CD14-positive monocyte (primary cell): ENCODE measurements at regions not wholly inside any gene's neighbourhood (a gene's known extent, or its start where the extent isn't known, plus 50 kb on each side); places are given as distances from the start of the nearest gene placed in this dataset.

Source experiments
- DNase-seq, 3 donors: peaks; one replicate each; pipeline ENCODE4 v3.0.0-alpha.2; 2011 to 2022
- H2AFZ ChIP-seq: 2 replicates; pipeline ENCODE4 v1.6.0; 2012; ENCODE audit warnings: mild to moderate bottlenecking, low read depth, low read length, inconsistent platforms; ENCODE audit not compliant: insufficient read depth, poor library complexity, severe bottlenecking
- H3K27ac ChIP-seq, 2 donors: 1 replicate in 1 of 2; 2 replicates in 1 of 2; pipeline ENCODE4 v1.5.1; 2012 to 2013; ENCODE audit warnings: low read length in 2 of 2, control low read depth in 1 of 2, inconsistent platforms in 1 of 2, low read depth in 1 of 2, mild to moderate bottlenecking in 1 of 2
- H3K27me3 ChIP-seq, 2 donors: one replicate each; pipeline versions ENCODE4 v1.6.0 to v1.6.1; 2011 to 2013; ENCODE audit warnings: low read length in 2 of 2; ENCODE audit not compliant: control insufficient read depth in 2 of 2, insufficient read depth in 2 of 2
- H3K36me3 ChIP-seq, 2 donors: replicated peaks in 1 of 2; 1 replicate in 1 of 2; 2 replicates in 1 of 2; pipeline versions ENCODE4 v1.5.1 to v1.6.1; 2012 to 2013; ENCODE audit warnings: low read length in 2 of 2, control low read depth in 1 of 2, inconsistent platforms in 1 of 2, mild to moderate bottlenecking in 1 of 2; ENCODE audit not compliant: insufficient read depth in 2 of 2, control insufficient read depth in 1 of 2
- H3K4me1 ChIP-seq, 2 donors: 1 replicate in 1 of 2; 2 replicates in 1 of 2; pipeline versions ENCODE4 v1.5.1 to v1.6.1; 2012 to 2013; ENCODE audit warnings: low read length in 2 of 2, control low read depth in 1 of 2, inconsistent platforms in 1 of 2, mild to moderate bottlenecking in 1 of 2, moderate library complexity in 1 of 2; ENCODE audit not compliant: insufficient read depth in 2 of 2, control insufficient read depth in 1 of 2
- H3K4me2 ChIP-seq: replicated peaks from 2 replicates; pipeline ENCODE3; 2012; ENCODE audit warnings: low read length, moderate library complexity, mild to moderate bottlenecking; ENCODE audit not compliant: poor library complexity, severe bottlenecking; ENCODE audit errors: extremely low read depth
- H3K4me3 ChIP-seq, 3 experiments: fragments of 200-600 bp in 1 of 3; sonication (generic) in 1 of 3; replicated peaks in 1 of 3; 1 replicate in 2 of 3; 2 replicates in 1 of 3; pipeline ENCODE4 v1.5.1; 2011 to 2013; ENCODE audit warnings: low read length in 3 of 3, mild to moderate bottlenecking in 3 of 3, control low read depth in 2 of 3, low read depth in 2 of 3, inconsistent platforms in 1 of 3, moderate library complexity in 1 of 3
- H3K79me2 ChIP-seq: 2 replicates; pipeline ENCODE4 v1.6.0; 2012; ENCODE audit warnings: mild to moderate bottlenecking, control low read depth, inconsistent platforms, low read length, moderate library complexity; ENCODE audit not compliant: insufficient read depth
- H3K9ac ChIP-seq: 2 replicates; pipeline ENCODE4 v1.6.0; 2017; ENCODE audit warnings: low read length, mild to moderate bottlenecking; ENCODE audit not compliant: insufficient read depth, poor library complexity, severe bottlenecking
- H3K9me3 ChIP-seq, 2 donors: replicated peaks in 1 of 2; 1 replicate in 1 of 2; 2 replicates in 1 of 2; pipeline versions ENCODE4 v1.5.1 to v1.6.1; 2012 to 2013; ENCODE audit warnings: low read length in 2 of 2, control low read depth in 1 of 2; ENCODE audit not compliant: control insufficient read depth in 1 of 2, insufficient read depth in 1 of 2
- H4K20me1 ChIP-seq: 2 replicates; pipeline ENCODE4 v1.6.0; 2012; ENCODE audit warnings: mild to moderate bottlenecking, low read length, control low read depth, moderate library complexity; ENCODE audit not compliant: insufficient read depth
- H3K27ac Mint-ChIP-seq, 7 donors: one replicate each; pipeline ENCODE4 v1.8.0; 2020; ENCODE audit warnings: mild to moderate bottlenecking in 7 of 7, mixed read lengths in 7 of 7, moderate library complexity in 6 of 7, inconsistent platforms in 2 of 7
- H3K27me3 Mint-ChIP-seq, 3 donors: one replicate each; pipeline ENCODE4 v1.8.0; 2021 to 2022; ENCODE audit warnings: low read depth in 3 of 3, mild to moderate bottlenecking in 3 of 3, mixed read lengths in 3 of 3, moderate library complexity in 3 of 3, inconsistent platforms in 1 of 3
- H3K36me3 Mint-ChIP-seq, 2 donors: one replicate each; pipeline ENCODE4 v1.8.0; 2020; ENCODE audit warnings: mixed read lengths in 2 of 2, inconsistent platforms in 1 of 2, mild to moderate bottlenecking in 1 of 2
- H3K4me1 Mint-ChIP-seq: one replicate; pipeline ENCODE4 v1.8.0; 2020; ENCODE audit warnings: mild to moderate bottlenecking, mixed read lengths
- H3K4me3 Mint-ChIP-seq, 2 donors: one replicate each; pipeline ENCODE4 v1.8.0; 2020; ENCODE audit warnings: mild to moderate bottlenecking in 2 of 2, mixed read lengths in 2 of 2, moderate library complexity in 1 of 2
- H3K9me3 Mint-ChIP-seq, 7 donors: one replicate each; pipeline ENCODE4 v1.8.0; 2020 to 2022; ENCODE audit warnings: mixed read lengths in 7 of 7, mild to moderate bottlenecking in 6 of 7, moderate library complexity in 6 of 7, inconsistent platforms in 2 of 7
- WGBS: methylation state at CpG from one replicate; pipeline ENCODE4 v1.1.5; 2013; ENCODE audit warnings: missing lambda C conversion rate; ENCODE audit not compliant: insufficient coverage; 5-methylcytosine and 5-hydroxymethylcytosine counted together
- intact Hi-C, 2 donors: fragments of 100-400 bp; cut with micrococcal nuclease; formaldehyde crosslinking; loops; one replicate each; pipeline versions ENCODE4 v1.15.0 to v1.15.1; 2023
- TF ChIP-seq, protein P1 (sequence below): fragments of 200-600 bp; IDR thresholded peaks from one replicate; pipeline ENCODE4 v1.8.0; 2022; ENCODE audit warnings: antibody characterized with exemption, mild to moderate bottlenecking

DNA sequence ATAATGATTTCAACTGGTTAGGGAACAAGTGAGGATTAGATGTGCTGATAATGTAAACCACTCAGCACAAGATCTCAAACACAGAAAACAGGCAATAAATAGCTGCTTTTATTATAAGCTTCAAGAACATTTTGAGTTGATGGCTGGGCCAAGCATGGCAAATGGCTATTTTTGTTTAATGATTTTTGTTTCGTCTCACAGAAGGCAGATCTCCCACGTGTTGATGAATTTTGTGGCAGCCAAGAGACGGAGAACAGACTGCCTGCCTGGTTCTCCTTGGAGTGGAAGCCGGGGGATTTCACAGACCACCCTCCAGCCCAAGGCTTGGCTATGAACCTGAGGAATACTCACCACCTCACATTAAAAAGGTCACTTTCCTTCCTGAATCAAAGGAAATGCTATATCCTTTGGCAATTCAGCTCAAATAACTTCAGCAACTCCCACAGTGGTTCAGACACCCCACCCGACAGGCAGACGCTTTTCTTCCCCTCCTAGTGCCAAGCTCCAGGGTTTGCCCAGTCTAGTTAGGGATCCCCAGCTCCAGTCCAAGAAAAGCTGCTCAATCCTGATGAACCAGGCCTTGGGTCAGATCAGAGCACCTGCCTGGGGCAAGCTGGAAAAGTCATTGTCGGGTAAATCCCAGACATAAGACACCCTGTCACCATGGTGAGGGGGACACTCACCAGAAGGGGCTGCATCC, 593.5 kb downstream of the TOX3 start:
- H3K4me3 Mint-ChIP-seq = no peak overlapping the region
- H3K27ac Mint-ChIP-seq = peak overlapping the region in 1 of 7 donors; percentile 26
- TF ChIP-seq, protein P1, sequence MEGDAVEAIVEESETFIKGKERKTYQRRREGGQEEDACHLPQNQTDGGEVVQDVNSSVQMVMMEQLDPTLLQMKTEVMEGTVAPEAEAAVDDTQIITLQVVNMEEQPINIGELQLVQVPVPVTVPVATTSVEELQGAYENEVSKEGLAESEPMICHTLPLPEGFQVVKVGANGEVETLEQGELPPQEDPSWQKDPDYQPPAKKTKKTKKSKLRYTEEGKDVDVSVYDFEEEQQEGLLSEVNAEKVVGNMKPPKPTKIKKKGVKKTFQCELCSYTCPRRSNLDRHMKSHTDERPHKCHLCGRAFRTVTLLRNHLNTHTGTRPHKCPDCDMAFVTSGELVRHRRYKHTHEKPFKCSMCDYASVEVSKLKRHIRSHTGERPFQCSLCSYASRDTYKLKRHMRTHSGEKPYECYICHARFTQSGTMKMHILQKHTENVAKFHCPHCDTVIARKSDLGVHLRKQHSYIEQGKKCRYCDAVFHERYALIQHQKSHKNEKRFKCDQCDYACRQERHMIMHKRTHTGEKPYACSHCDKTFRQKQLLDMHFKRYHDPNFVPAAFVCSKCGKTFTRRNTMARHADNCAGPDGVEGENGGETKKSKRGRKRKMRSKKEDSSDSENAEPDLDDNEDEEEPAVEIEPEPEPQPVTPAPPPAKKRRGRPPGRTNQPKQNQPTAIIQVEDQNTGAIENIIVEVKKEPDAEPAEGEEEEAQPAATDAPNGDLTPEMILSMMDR = no peak
- intact Hi-C loops = no loop called here
- DNase-seq = no peak
- H3K27ac ChIP-seq = no peak overlapping the region
- no peak overlapping the region for H2AFZ ChIP-seq
- H3K36me3 Mint-ChIP-seq = no peaks in the 10 kb centered on the region
- no peaks in the 10 kb centered on the region for H3K9me3 ChIP-seq
- H3K9ac ChIP-seq = no peak overlapping the region
- H3K79me2 ChIP-seq = no peaks in the 10 kb centered on the region
- no peaks in the 10 kb centered on the region for H4K20me1 ChIP-seq
- H3K4me3 ChIP-seq = no peak overlapping the region
- peaks cover 0 to 2% (median 0%) of the 10 kb centered on the region in 3 donors for H3K27me3 Mint-ChIP-seq
- peaks cover 0 to 3% (median 0%) of the 10 kb centered on the region in 7 donors for H3K9me3 Mint-ChIP-seq
- no peaks in the 10 kb centered on the region for H3K36me3 ChIP-seq
- no peak overlapping the region for H3K4me2 ChIP-seq
- H3K4me1 ChIP-seq = no peaks in the 10 kb centered on the region
- no peaks in the 10 kb centered on the region for H3K4me1 Mint-ChIP-seq
- WGBS = 86% methylated on average over 4 of the region's 7 CpGs
- H3K27me3 ChIP-seq = no peaks in the 10 kb centered on the region

DNA sequence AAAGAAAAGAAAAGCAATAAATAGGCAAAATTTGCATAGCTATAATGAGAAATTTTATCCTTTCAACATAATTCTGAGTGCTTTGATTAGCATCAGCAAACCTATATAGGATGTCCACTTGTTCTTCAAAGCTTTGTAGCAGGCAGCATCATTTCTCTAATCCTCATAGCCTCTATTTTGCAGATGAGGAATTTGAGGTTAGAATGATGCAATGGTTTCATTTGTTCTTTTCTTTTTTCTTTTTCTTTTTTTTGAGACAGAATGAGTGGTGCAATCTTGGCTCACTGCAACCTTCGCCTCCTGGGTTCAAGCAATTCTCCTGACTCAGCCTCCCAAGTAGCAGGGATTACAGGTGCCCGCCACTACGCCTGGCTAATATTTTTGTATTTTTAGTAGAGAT, 594.4 kb downstream of the TOX3 start:
- H3K27ac Mint-ChIP-seq = no peak overlapping the region
- DNase-seq = no peak
- no peak overlapping the region for H3K9ac ChIP-seq
- no peaks in the 10 kb centered on the region for H3K79me2 ChIP-seq
- H3K4me1 ChIP-seq = no peaks in the 10 kb centered on the region
- H3K4me1 Mint-ChIP-seq = no peaks in the 10 kb centered on the region
- H3K4me3 Mint-ChIP-seq = no peak overlapping the region
- no peaks in the 10 kb centered on the region for H4K20me1 ChIP-seq
- peaks cover 0 to 2% (median 0%) of the 10 kb centered on the region in 3 donors for H3K27me3 Mint-ChIP-seq
- no peak overlapping the region for H3K4me3 ChIP-seq
- H3K27me3 ChIP-seq = no peaks in the 10 kb centered on the region
- no CpG with 5 or more reads among the region's 3 CpGs for WGBS
- H3K36me3 Mint-ChIP-seq = no peaks in the 10 kb centered on the region
- no peaks in the 10 kb centered on the region for H3K36me3 ChIP-seq
- H2AFZ ChIP-seq = no peak overlapping the region
- intact Hi-C loops = no loop called here
- no peaks in the 10 kb centered on the region for H3K9me3 ChIP-seq
- no peak overlapping the region for H3K4me2 ChIP-seq
- no peak overlapping the region for H3K27ac ChIP-seq
- TF ChIP-seq, protein P1 = no peak
- peaks cover 0 to 3% (median 0%) of the 10 kb centered on the region in 7 donors for H3K9me3 Mint-ChIP-seq
